ENCODE measurements at regions not wholly inside any gene's neighbourhood (a gene's known extent, or its start where the extent isn't known, plus 50 kb on each side); places are given as distances from the start of the nearest gene placed in this dataset.

GRCh38 chr20:60389441-60389840, 431.2 kb downstream of the CDH26 start:
- TF ChIP-seq CTCF (IDR thresholded peaks at IDR 0.05) (no peak), POLR2AphosphoS5 (IDR thresholded peaks at IDR 0.05; ENCODE audit: low read depth, low read length) (no peak)

Measured in Panc1 (cell line).